ENCODE measurements at regions not wholly inside any gene's neighbourhood (a gene's known extent, or its start where the extent isn't known, plus 50 kb on each side); places are given as distances from the start of the nearest gene placed in this dataset.

DNA sequence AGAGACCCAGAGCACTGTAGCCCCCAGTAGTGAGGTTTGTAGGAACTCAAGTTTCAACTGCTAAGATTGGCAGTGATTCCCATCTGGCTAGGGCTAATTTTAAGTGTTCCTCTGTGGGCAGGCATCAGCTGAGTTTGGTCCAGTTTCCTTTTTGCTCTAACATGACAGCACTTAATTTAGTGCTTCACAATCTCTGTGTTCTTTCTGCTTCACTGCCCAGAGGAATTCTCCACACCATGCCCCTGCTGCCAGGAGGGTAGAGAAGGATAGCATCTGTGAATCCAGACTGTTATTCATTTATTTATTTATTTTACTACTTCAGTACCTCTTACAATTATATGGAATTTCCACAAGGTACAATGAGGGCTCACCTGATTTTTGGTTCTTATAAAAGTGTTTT is 549.9 kb upstream of the FSIP2 start:
- POLR2A ChIA-PET = no interaction called here
- DNase-seq (ENCODE audit: low read depth, low spot score) = no peak

DNA sequence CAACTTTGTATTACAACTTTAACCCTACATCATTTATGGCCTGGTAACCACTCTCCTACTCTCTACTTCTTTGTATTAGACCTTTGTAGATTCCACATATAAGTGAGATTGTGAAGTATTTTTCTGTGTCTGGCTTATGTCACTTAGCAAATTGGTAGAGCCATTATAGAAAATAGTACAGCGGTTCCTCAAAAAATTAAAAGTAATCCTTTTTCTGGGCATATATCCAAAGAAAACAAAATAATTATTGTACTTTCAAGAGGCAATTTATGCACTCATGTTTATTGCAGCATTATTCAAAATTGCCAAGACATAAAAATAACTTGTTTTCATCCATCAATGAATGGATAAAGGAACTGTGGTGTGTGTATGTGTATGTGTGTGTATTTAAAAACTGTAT is 537.5 kb upstream of the FSIP2 start:
- TF ChIP-seq CTCF (IDR thresholded peaks at IDR 0.05; ENCODE audit: insufficient read depth, low read length, missing control alignments) = no peak
- ChIA-PET POLR2A (no interaction called here), CTCF (no interaction called here)
- no peak for DNase-seq (ENCODE audit: low read depth, low spot score)
- no peak overlapping the region for H3K4me3 ChIP-seq (ENCODE audit: low read depth, low read length)

More for the DNA sequence above, 549.9 kb upstream of the FSIP2 start:
- no peak for TF ChIP-seq CTCF (IDR thresholded peaks at IDR 0.05; ENCODE audit: insufficient read depth, low read length, missing control alignments)
- CTCF ChIA-PET = no interaction called here
- no peak overlapping the region for H3K4me3 ChIP-seq (ENCODE audit: low read depth, low read length)

DNA sequence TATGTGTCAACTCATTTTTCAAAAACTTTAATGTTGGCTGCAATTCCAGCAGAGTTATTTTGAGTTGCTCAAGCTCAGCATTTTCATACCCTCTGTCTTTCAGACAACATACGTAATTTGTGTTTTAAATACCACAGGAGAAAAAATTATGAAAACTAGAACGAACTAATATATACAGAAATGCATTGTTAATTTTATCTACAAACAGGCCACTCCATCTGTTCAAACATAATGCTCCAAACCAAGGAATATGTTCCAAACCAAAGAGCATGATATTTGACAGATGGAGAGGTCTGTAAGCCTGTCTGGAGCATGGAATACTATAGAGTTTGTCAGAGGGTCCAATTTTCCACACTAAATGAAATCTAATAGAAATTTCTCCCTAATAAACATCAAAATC is 536.2 kb upstream of the FSIP2 start:
- no peak for DNase-seq (ENCODE audit: low read depth, low spot score)
- ChIA-PET CTCF (no interaction called here), POLR2A (no interaction called here)
- TF ChIP-seq CTCF (IDR thresholded peaks at IDR 0.05; ENCODE audit: insufficient read depth, low read length, missing control alignments) = no peak
- no peak overlapping the region for H3K4me3 ChIP-seq (ENCODE audit: low read depth, low read length)

DNA sequence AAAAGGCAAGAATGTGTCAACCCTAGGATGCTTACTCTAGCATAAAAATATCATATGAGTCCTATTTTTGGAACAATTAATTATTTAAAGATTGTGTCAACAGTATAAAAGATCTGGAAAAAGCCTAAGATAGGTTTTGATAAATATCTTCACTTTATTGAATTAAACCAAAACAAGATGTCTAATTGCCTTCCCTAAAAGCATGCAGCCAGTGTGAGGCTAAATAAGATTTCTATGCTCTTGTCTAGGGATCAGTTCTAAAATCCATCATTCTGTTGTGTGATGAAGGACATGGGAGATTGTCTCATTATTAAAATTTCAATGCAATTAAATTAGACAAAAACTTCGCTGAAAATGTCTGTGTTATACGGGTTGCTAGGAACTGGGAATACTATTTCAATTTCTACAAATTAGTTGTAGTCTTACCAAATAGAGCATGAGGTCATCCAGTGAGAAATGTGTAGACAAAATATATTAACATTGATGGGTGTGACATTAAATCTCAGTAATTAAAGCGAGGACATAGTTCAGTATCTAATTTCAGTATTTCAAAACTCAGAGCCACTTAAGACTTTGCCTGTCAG is 535.6 kb upstream of the FSIP2 start:
- no peak for TF ChIP-seq CTCF (IDR thresholded peaks at IDR 0.05; ENCODE audit: insufficient read depth, low read length, missing control alignments)
- ChIA-PET CTCF (no interaction called here), POLR2A (no interaction called here)
- H3K4me3 ChIP-seq (ENCODE audit: low read depth, low read length) = no peak overlapping the region
- no peak for DNase-seq (ENCODE audit: low read depth, low spot score)

- no peak for TF ChIP-seq CTCF (IDR thresholded peaks at IDR 0.05; ENCODE audit: insufficient read depth, low read length, missing control alignments)
- no peak for DNase-seq (ENCODE audit: low read depth, low spot score)
- ChIA-PET POLR2A (no interaction called here), CTCF (no interaction called here)
- no peak overlapping the region for H3K4me3 ChIP-seq (ENCODE audit: low read depth, low read length)
These were observed 530.3 kb upstream of the FSIP2 start for GRCh38 chr2:185208261-185208660.

- POLR2A ChIA-PET = no interaction called here
- H3K4me3 ChIP-seq (ENCODE audit: low read depth, low read length) = no peak overlapping the region
- CTCF ChIA-PET = no interaction called here
- DNase-seq (ENCODE audit: low read depth, low spot score) = no peak
- TF ChIP-seq CTCF (IDR thresholded peaks at IDR 0.05; ENCODE audit: insufficient read depth, low read length, missing control alignments) = no peak
These were observed 523.1 kb upstream of the FSIP2 start for GRCh38 chr2:185215497-185215896.

All from AG04449 (cell line).